Anterior cingulate cortex (tissue), 58 donors: ENCODE measurements at regions not wholly inside any gene's neighbourhood (a gene's known extent, or its start where the extent isn't known, plus 50 kb on each side); places are given as distances from the start of the nearest gene placed in this dataset.

Source experiments
- DNase-seq, 58 donors: peaks; one replicate each; lab custom pipeline; 2025; lab: John Stamatoyannopoulos, UW

DNA sequence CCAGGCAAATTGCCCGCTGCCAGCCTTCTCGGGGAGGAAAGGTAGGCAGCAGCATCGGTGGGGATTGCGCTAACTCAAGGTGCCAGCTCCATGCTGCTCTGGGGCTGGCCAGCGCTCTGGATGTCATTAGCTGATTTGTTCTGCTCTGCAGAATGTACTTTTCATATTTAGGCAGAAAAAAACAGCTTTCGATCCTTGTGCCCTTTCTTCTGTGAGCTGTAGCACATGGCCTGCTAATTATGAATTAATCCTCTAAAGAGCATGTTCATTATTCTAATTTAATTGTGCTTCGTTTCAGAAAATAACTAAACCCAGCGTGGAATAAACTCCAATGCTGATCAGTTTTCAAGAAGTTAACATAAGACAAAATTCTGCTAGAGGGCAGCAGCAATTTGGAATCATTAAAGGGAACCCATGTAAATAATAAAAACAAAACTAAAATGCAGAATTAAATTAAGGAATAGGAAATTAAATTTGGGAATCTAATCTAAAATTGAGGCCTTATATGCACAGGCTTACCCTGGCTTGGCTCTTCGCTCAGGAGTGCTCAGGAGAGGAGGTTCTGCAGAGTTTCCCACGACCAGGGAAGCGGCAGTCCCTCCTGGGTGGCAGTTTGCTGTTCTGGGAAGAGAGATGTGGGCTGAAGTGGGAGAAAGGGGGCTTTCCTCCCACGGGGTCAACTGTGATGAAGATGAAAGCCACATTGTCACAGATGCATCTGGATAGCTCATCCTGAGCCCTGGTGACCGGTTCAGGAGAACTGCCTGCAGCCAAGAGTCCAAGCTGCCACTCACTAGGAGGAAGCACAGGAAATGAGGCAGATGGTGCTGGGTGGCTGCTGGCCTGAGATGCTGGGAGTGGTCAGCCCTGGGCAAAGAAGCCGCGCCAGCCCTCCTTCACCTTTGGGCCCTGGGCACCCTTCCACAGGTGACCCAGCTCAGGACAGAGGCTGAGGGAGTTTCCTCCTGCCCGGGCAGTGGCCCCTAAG, 93.2 kb upstream of the PKDCC start:
- DNase-seq, result no peak

DNA sequence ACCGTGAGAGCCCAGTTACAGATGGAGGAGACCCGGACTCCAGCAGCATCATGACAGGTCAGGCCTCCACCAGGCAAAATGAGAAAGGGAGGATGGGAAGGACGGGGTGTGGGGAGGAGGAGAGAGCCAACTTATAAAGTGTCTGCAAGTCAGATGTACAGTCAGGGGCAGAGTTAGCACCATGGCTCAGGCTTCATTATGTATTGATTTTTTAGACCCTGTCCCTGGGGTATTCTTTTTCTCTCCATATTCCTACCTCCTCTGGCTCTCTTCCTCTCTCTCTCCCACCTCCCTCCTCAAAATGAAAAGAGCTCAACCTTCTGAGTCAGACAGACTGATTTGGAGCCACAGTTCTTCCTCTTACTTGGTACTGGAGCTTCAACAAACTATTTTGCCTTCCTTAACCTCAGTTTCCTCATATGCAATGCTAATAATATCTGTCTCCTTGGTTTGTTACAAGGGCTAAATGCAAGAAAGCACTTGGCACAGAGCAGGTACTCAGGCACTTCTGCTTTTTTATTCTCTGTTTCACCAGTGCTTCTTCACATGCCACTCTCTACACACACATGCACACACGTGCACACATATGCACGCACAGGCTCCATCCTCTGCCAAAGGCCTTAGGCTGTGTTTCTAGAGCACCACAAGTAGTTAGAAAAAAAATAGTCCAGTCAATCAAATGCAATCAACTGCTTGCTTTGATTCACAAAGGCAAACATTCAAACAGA, 92.3 kb upstream of the PKDCC start:
- peak in 1 of 58 donors; percentile 17 for DNase-seq

DNA sequence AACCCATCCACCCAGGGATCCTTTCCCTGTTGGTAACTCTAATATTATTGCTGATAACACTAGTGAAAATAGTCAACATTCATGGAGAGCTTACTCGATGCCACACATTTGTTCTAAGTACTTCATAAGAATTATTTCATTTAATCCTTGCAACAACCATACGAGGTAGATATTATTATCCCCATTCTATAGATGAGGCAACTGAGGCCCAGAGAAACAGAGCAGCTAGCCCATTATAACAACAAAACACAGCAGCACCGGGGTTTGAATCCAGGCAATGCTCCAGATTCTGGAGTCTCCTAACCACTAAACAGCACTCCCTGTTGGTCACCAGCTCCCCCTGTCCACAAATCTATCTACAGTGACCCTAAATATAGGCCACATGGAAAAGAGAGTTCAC, 90.4 kb upstream of the PKDCC start:
- DNase-seq, result no peak

DNA sequence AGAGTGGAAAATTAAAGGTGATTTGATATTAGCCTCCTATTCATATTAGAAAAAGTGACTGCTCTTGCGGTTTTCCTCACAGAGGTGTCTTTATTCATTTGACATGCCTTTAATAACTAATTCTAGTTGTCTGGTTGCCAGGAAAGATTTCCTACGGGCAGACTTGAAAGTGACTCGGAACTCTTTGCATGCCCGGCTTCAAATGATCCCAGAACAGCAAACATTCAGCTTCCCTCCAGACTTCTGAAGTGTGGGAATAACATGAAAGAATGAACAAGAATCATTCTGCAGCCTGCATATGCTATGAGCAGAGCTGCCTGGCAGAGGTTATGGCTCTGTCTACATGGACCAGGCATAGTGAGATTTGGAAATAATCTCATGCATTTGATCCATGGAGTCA, 89.6 kb upstream of the PKDCC start:
- DNase-seq, result no peak

DNA sequence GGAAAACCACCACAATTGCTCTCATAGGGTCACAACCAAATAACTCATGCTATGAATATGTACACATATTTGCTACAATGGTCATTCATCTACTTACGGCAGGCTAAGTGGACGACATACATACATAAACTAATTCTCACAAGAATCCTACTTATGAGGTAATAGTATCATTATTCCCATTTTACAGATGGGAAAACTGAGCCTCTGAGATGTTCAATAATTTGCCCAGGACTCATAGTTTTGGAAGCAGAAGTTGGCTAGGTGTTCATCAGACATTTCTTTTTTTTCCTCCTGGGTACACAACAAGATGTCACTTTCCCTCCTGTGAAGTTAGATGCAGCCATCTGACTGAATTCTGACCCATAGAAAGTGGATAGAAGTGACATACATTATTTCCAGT, 89.0 kb upstream of the PKDCC start:
- DNase-seq, result no peak

DNA sequence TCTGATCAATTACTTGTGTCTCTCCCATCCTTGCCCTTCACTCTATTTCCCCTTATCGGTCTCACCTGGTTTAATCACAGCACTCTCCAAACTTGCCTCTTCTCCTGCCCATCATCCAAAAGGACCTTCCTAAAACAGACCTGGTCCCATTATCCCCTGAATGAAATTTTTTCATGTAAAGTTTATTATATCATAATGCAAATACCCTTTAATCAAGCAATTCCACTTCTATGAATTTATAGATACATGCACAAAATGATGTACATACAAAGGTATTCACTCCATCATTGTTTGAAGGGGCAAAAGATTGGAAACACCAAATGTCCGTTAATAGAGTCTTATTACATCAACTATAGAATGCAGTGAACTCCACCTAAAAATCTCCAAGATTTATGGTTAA, 88.1 kb upstream of the PKDCC start:
- no peak for DNase-seq

DNA sequence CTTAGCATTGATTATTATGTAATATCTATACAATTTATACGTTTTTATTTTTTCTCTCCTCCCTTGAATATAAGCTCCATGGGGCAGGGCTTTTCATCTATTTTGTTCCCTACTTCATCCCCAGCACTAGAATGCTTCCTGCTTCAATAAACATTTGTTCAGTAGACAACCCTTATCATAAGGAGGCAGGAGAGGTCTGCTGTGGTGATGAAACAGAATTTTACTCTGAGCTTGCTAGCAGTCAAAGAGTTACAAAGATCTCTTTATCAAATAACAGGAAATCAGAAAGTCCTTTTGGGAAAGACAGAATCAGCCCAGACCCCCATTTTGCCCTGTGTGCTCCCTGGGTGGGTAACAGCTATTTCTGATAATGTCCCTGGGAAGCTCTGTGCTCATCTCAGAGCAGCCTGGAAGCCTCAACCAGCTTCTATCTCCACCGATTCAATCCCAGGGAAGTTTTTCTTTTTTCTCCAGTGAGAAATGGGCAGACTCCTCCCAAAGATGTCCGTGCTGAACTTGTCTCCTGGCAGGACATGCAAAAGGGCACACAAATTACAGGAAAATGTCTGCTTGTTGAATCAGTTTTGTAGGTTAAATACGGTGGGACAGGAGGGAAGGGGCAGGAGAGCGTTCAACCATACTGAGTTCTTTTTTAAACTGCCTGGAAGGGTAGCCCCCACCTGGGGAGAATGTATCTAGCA, 84.7 kb upstream of the PKDCC start:
- DNase-seq, result no peak

DNA sequence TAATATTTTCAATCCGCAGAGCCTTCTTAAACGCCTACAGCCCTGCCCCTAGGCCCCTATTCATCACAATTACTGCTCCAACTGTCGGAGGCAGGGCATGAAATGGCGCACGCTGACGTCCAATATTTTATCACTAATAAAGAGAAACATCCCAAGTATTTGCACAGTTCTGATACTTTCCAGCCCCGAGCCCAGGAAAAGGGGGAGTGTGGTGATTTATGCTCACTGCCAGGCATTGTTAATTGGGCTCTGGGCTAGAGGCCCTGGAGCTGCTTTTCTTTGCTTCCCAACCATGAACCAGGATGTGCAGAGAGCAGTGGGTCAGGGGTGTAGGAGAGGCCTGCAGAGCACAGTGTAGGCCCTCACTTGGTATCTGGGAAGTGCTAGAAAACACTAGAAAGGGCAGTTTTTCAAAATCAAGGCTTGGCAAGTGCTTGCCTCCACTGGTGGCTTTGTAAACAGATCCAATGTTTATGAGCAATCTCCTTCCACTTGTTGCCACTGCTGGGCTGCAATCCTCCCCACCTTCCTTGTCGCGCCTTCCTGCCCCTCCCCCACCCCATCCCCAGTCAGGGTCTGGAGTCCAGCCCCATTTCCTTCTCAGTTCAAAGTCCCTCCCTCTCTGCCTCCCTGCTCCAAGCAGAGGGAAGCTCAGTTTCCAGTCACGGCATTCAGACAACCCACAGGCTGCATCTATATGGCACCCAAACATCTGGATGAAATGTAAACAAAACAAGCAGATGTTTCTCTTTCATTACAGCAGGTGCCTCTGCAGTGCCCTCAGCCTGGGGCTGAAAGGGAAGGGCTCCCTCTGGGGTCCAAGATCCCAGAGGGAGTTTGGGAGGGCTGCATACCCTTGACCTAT, 83.9 kb upstream of the PKDCC start:
- peak in 7 of 58 donors; percentile 15 to 51 (median 35) for DNase-seq

DNA sequence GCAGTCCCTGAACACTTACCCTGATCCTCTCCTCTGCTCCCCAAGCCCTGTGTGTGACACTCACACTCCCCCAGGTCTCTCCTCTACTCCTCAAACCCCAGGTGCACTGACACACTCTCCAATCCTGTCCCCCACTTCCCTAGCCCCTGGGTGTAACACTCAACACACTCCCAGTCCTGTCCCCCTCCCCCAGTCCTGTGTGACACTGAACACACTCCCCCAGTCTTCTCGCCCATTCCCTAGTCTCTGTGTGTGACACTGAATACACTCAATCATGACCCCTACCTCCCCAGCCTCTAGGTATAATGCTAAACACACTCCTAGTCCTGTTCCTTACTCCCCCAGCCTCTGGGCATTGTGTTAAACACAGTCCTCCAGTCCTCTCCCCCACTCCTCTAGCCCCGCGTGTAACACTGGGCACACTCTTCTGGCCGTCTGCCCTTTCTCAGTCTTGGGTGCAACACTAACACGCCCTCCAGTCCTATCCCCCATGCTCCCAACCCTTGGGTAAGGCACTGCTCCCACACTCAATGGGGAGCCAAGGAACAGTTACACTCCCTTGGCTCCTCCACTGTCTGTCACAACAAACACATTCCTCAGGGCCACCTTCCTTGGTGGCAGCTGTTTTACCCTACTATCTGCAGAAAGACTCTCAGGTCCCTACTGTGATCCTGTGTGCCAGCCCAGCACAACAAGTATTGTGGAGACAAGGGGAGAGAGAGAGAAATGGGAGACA, 82.5 kb upstream of the PKDCC start:
- DNase-seq, result peak in 1 of 58 donors; percentile 12

DNA sequence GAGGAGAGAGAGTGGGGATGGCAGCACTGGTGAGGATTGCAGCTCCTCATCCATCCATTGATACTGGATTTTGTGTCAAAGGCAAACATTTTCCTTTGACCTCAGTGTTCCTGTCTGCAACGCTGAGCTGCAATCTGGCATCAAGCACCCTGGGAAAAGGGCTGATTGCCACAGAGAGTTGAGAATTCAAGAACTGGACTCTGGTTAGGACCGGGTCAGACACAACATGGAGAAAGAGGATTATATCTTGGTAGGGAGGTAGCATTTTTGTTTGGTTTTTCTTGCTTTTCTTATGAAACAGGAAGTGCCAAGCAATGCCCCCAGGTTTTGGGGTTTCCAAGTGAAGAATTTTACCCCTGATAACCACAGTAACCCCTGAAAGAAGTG, 81.9 kb upstream of the PKDCC start:
- DNase-seq, result no peak

DNA sequence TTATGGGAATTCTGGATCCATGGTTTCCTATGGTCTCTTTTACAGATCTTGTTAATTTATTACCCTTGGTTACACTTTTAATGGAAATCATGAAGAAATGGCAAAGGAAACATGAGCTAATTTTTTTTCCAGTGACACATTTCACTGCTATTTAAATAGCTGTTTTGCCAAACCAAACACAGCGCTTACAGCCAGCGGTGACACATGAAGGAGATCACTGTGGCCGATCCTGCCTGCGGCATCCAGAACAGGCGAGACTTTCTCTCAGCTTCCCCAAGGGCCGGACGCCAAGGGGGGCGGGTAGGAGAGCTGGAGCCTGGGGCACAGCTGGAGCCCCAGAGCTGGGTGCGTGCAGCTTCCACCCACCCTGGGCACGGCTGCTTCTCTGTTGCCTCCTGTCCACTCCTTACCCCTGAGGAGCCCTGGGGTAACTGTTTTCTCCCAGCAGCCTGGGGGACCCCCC, 81.4 kb upstream of the PKDCC start:
- peak in 53 of 58 donors; percentile 20 to 88 (median 66) for DNase-seq

DNA sequence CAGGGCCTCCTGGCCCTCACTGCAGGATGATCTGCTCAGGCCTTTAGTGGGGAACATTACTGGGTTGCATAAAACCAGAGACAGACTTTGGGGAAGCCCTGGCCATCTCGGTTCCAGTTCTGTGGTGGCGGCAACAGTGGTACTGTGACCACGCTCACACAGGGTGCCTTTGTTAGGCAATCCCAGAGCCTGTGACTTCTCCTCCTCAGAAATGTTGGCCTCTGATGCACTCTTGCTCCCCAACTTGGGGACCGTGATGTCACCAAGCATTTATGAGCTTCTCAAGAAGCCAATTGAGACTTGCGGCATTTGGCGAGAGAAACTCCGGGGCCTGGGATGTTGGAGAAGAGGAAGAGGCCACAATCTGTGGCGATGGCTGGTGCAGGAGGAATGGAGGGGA, 80.9 kb upstream of the PKDCC start:
- peak in 31 of 58 donors; percentile 28 to 85 (median 62) for DNase-seq

DNA sequence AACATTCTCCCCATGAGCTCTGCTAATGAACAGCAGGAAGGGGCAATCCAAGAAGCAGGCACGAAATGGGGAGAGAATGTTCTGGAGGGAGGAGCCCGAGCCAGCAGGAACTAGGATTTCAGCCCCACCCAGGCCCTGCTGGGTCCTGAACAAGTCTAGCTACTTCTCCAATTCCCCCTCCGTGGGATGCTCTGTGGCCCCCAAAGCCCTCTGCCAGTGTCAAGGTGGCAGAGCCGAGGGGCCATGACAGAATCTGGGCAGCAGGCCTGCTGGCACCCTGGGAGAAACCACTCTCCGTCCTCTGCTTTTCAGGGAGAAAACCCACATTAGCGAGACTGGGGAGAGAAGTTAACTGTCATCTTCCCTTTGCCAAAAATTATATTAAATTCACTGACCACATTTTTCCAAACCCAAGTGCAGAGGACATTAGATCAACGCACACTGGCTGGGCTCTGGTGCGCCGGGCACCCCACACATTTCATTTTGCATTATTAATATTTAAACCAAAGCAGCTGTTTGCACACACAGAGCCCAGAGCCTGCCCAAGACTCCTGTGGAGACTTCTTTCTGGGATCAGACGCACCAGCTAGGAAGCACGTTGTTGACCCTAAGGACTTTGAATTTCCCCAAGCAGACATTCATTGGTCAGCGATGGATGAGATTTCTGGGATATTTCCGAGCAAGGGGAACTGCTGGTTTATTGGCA, 80.2 kb upstream of the PKDCC start:
- DNase-seq, result peak in 7 of 58 donors; percentile 9 to 57 (median 48)

DNA sequence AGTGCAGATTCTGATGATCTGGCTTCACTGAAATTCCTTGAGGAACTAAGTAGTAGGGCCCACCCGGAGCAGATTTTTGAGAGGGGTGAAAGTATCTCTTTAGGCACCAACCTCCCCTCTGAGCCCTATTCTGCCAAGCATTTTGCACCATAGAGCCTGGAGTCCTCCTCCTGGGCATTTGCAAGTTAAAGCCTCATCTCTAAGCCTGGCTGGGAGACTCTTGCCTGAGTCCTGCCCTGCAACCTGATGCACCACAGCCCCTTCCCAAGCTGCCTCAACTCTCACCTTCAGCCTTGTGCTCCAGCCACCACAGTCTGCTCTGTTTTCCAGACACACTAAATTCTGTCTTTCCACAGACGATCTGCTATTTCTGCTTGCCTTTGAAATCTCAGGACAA, 79.6 kb upstream of the PKDCC start:
- no peak for DNase-seq

DNA sequence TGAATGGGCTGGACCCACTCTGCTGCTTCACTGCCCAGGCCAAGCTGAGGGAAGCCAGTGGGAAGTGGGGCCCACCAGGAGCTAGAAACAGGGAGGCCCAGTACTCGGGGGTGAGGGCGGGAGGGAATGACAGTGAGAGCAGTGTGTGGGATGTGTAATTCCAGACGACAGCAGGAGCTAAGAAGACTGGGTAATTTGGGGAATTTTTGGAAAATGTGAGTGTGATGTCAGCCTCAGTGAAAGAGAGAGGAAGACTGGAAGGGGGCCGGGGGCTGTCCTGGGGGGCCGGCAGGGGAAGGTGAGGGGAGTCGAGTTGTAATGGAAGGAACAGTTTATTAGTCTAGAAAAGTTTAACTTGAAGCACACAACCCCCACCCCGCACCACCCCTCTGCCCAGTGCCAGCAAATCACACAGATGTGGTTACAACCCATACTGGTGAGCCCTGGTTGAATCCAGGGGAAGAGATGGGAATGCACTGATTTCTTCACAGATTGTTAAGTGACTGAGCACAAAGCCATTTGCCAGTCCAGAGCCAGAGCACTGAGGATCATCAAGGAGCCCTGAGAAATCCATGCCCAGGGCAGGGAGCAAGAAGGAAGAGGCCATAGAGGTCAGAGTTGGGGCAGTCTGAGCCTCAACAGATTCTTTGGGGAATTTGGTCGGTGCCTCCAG, 76.7 kb upstream of the PKDCC start:
- peak in 3 of 58 donors; percentile 13 to 23 (median 23) for DNase-seq

DNA sequence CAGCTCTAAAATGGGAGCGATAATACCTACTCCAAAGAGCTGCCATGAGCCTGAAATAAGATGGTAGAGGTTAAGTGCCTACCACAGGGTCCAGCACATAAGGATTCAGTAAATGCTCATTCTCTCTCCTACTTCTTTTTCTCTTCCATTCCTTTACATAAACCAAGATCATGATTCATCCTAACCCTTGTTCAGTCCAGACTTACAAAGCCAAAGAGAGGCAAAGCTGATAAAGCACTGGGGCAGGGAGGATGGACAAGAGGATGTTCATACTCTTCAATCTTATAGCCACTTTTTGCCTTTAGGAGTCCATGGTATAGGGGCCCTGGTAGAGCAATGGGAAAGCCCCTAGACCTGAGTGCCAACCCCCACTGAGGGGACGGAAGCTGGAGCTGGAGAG, 75.6 kb upstream of the PKDCC start:
- no peak for DNase-seq

DNA sequence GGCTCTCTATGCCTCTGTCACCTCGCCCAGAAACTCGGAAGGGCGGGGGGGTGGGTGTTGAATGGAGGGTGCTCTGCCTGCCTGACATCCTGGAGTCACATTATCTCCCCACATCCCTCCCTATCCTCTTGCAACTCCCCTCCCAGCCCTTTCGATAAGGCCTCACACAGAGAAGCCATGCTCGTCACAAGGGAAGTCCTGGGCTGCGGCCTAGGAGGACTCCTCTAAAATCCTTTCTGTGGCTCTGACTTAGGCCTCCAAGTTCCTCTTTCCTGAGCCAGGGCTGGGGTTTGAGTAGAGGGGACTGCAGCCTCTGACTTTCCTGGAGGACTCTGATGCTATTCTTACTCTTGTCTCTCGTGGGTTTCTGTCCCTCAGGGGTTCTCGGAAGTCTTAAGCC, 75.0 kb upstream of the PKDCC start:
- no peak for DNase-seq

DNA sequence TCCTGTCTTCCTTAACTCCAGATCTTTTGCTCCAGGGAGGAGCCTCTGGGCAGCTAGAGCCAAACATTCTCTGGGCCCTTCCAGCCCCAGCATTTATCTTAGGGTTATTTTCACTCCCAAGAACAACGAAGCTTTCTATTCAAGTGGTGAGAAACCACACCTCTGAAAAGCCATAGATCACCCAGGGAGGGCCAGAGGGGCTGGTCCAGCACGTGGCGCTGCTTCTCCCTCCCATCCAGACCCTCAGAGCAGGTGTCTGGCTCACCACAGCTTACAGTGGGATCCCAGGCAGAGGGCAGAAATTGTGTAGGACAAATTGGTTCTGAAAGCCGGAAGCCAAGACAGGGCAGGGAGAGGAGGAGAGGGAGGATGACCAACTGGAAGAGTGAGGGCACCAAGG, 74.0 kb upstream of the PKDCC start:
- no peak for DNase-seq
